ENCODE measurements at regions not wholly inside any gene's neighbourhood (a gene's known extent, or its start where the extent isn't known, plus 50 kb on each side); places are given as distances from the start of the nearest gene placed in this dataset.
"Not testable (repeated sequence)": the region's sequence is repeated elsewhere in the genome, so short reads cannot be mapped to it uniquely, and the experiment has no call there.

- no peak overlapping the region for H3K9ac ChIP-seq (replicated peaks; ENCODE audit: extremely low read depth, insufficient read depth, low read length)
- no peaks in the 10 kb centered on the region for H4K20me1 ChIP-seq (replicated peaks; ENCODE audit: control insufficient read depth, extremely low read depth, insufficient read depth, low read length)
- POLR2A ChIA-PET: interaction anchor here (0.9 kb wide), 1 partner anchor 15 kb away, joined by 3 read pairs; no protein-coding TSS in a partner anchor
- H3K27ac ChIP-seq (ENCODE audit: insufficient read depth, low read depth, low read length): no peak overlapping the region
- no peak for FAIRE-seq
- CTCF ChIA-PET: no interaction called here
- H3K4me2 ChIP-seq (ENCODE audit: insufficient read depth, low read length): no peak overlapping the region
- H3K9me3 ChIP-seq (replicated peaks; ENCODE audit: control insufficient read depth, insufficient read depth, low read length): no peaks in the 10 kb centered on the region
- peaks cover 0 to 12% of the 10 kb centered on the region in 2 experiments for H3K27me3 ChIP-seq (ENCODE audit: control insufficient read depth in 2 of 2, insufficient read depth in 2 of 2, low read length in 2 of 2)
- dilution Hi-C loops (cut with MboI; ENCODE audit: extremely low pct_ligation_motif_present, low sequenced_read_pairs) (no loop called here), intact Hi-C loops (cut with micrococcal nuclease) (no loop called here)
- H3K4me3 ChIP-seq (replicated peaks in 1 of 3; ENCODE audit: insufficient read depth in 1 of 3, low read depth in 1 of 3, low read length in 3 of 3): no peak overlapping the region
- no peaks in the 10 kb centered on the region for H3K36me3 ChIP-seq (ENCODE audit: control insufficient read depth in 2 of 2, extremely low read depth in 1 of 2, insufficient read depth in 2 of 2, low read length in 2 of 2)
- no peaks in the 10 kb centered on the region for H3K79me2 ChIP-seq (ENCODE audit: control insufficient read depth, insufficient read depth, low read length)
- no peaks in the 10 kb centered on the region for H3K9me1 ChIP-seq (replicated peaks; ENCODE audit: control insufficient read depth, extremely low read depth, insufficient read depth, low read length)
- TF ChIP-seq MYC (IDR thresholded peaks at IDR 0.05; ENCODE audit: low read depth, low read length) (no peak), EZH2 (IDR thresholded peaks at IDR 0.05; ENCODE audit: borderline replicate concordance, low read depth, low read length, severe bottlenecking) (no peak), POLR2A (IDR thresholded peaks at IDR 0.05; ENCODE audit: low read depth, low read length) (no peak), GATA2 (IDR thresholded peaks at IDR 0.05; ENCODE audit: insufficient read depth, insufficient read length, low read depth, low read length) (no peak)
- TF ChIP-seq, protein P1, sequence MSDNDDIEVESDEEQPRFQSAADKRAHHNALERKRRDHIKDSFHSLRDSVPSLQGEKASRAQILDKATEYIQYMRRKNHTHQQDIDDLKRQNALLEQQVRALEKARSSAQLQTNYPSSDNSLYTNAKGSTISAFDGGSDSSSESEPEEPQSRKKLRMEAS (IDR thresholded peaks at IDR 0.05; ENCODE audit: insufficient read depth, insufficient read length): no peak
- DNase-seq (ENCODE audit: low read depth, low spot score): no peak
- H3K4me1 ChIP-seq (ENCODE audit: control insufficient read depth, extremely low read depth, insufficient read depth, low read length): no peaks in the 10 kb centered on the region
- H2AFZ ChIP-seq (ENCODE audit: low read depth, low read length): no peak overlapping the region
- no TSS peak for BruUV-seq (replicated peaks)
These were observed 112.8 kb upstream of the BCL6 start for GRCh38 chr3:187858041-187858440.

DNA sequence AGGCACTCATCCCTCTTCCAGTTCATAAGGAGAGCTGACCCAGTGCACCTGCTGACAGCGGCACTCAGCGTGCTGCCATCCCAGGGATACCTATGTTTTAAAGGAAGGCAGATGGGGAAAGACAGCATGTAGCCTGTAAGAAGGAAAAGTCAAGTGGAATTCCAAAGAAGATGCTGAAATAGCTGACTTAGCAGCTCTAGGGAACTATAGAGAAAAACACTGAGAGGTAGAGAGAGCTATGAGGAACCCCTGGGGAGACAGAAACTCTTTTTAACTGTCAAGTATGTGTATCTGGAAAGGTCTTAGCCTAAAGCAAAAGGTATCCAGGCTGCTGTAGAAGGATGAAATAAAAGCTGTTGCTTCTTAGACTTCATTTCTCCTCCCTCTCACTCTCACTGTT is 113.4 kb upstream of the BCL6 start:
- DNase-seq (ENCODE audit: low read depth, low spot score) (no peak), FAIRE-seq (no peak)
- Histone ChIP-seq H3K9me1 (replicated peaks; ENCODE audit: control insufficient read depth, extremely low read depth, insufficient read depth, low read length) (no peaks in the 10 kb centered on the region), H3K27me3 (ENCODE audit: control insufficient read depth in 2 of 2, insufficient read depth in 2 of 2, low read length in 2 of 2) (peaks cover 0 to 12% of the 10 kb centered on the region in 2 experiments), H3K79me2 (ENCODE audit: control insufficient read depth, insufficient read depth, low read length) (no peaks in the 10 kb centered on the region), H3K36me3 (ENCODE audit: control insufficient read depth in 2 of 2, extremely low read depth in 1 of 2, insufficient read depth in 2 of 2, low read length in 2 of 2) (no peaks in the 10 kb centered on the region), H2AFZ (ENCODE audit: low read depth, low read length) (no peak overlapping the region), H3K9me3 (replicated peaks; ENCODE audit: control insufficient read depth, insufficient read depth, low read length) (no peaks in the 10 kb centered on the region), H3K9ac (replicated peaks; ENCODE audit: extremely low read depth, insufficient read depth, low read length) (no peak overlapping the region), H3K27ac (ENCODE audit: insufficient read depth, low read depth, low read length) (no peak overlapping the region), H3K4me3 (replicated peaks in 1 of 3; ENCODE audit: insufficient read depth in 1 of 3, low read depth in 1 of 3, low read length in 3 of 3) (no peak overlapping the region), H4K20me1 (replicated peaks; ENCODE audit: control insufficient read depth, extremely low read depth, insufficient read depth, low read length) (no peaks in the 10 kb centered on the region), H3K4me1 (ENCODE audit: control insufficient read depth, extremely low read depth, insufficient read depth, low read length) (no peaks in the 10 kb centered on the region), H3K4me2 (ENCODE audit: insufficient read depth, low read length) (no peak overlapping the region)
- BruUV-seq (replicated peaks): no TSS peak
- no peak for TF ChIP-seq FOS (IDR thresholded peaks at IDR 0.05; ENCODE audit: borderline replicate concordance, insufficient read depth, low read length)
- dilution Hi-C loops (cut with MboI; ENCODE audit: extremely low pct_ligation_motif_present, low sequenced_read_pairs) (no loop called here), intact Hi-C loops (cut with micrococcal nuclease) (no loop called here)
- ChIA-PET POLR2A (interaction anchor here (0.9 kb wide), 1 partner anchor 14 kb away, joined by 3 read pairs; no protein-coding TSS in a partner anchor), CTCF (no interaction called here)

GRCh38 chr3:187862701-187863277 is 117.5 kb upstream of the BCL6 start:
- H3K4me1 ChIP-seq (ENCODE audit: control insufficient read depth, extremely low read depth, insufficient read depth, low read length); H3K79me2 ChIP-seq (ENCODE audit: control insufficient read depth, insufficient read depth, low read length); H3K9me1 ChIP-seq (replicated peaks; ENCODE audit: control insufficient read depth, extremely low read depth, insufficient read depth, low read length); H3K36me3 ChIP-seq (ENCODE audit: control insufficient read depth in 2 of 2, extremely low read depth in 1 of 2, insufficient read depth in 2 of 2, low read length in 2 of 2); DNase-seq (ENCODE audit: low read depth, low spot score); dilution Hi-C loops (cut with MboI; ENCODE audit: extremely low pct_ligation_motif_present, low sequenced_read_pairs); H3K4me3 ChIP-seq (replicated peaks in 1 of 3; ENCODE audit: insufficient read depth in 1 of 3, low read depth in 1 of 3, low read length in 3 of 3); H3K4me2 ChIP-seq (ENCODE audit: insufficient read depth, low read length); H4K20me1 ChIP-seq (replicated peaks; ENCODE audit: control insufficient read depth, extremely low read depth, insufficient read depth, low read length); FAIRE-seq; H3K27me3 ChIP-seq (ENCODE audit: control insufficient read depth in 2 of 2, insufficient read depth in 2 of 2, low read length in 2 of 2); H3K27ac ChIP-seq (ENCODE audit: insufficient read depth, low read depth, low read length); CTCF ChIA-PET; BruUV-seq (replicated peaks); POLR2A ChIA-PET; intact Hi-C loops (cut with micrococcal nuclease); H3K9ac ChIP-seq (replicated peaks; ENCODE audit: extremely low read depth, insufficient read depth, low read length); H2AFZ ChIP-seq (ENCODE audit: low read depth, low read length); H3K9me3 ChIP-seq (replicated peaks; ENCODE audit: control insufficient read depth, insufficient read depth, low read length): not testable (repeated sequence)
